ENCODE measurements at regions not wholly inside any gene's neighbourhood (a gene's known extent, or its start where the extent isn't known, plus 50 kb on each side); places are given as distances from the start of the nearest gene placed in this dataset.

DNA sequence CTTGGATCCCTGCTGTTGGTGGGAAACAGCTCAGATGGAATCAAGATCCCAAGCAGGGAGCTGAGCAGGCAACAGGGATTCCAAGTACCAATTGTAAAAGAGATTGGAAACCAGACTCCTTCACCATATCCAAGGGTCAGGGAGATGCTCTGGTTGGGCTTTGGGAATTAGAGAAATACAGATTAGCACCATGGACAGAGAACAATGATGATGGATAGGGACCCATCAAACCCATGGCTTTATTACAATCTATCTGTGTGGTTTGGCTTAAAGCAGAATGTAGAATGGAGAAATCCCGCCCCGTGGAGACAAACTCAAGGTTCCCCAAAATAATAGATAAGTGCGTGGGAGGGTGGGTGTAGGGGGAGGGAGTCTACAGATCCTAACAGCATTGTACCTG lies 120.7 kb upstream of the CSF3R start:
- DNase-seq: no peak

DNA sequence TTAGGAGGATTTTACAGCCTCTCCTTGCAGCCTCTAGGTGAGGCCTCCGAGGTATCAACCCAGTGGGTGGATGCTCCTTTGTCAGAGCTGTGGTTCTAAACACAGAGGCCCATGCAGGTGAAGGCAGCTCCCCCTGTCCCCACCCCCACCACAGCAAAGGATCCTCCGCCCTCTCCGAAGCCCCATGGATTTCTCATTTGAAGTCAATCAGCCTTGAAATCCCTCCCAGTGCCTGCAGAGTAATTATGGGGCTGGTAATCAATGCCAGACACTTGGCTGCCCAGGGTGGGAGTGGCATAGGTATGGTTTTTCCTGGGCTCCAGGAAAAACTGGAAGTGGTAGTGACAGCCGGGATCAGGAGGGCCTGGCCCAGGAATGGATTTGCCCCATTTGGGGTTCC lies 119.5 kb upstream of the CSF3R start:
- DNase-seq: no peak

DNA sequence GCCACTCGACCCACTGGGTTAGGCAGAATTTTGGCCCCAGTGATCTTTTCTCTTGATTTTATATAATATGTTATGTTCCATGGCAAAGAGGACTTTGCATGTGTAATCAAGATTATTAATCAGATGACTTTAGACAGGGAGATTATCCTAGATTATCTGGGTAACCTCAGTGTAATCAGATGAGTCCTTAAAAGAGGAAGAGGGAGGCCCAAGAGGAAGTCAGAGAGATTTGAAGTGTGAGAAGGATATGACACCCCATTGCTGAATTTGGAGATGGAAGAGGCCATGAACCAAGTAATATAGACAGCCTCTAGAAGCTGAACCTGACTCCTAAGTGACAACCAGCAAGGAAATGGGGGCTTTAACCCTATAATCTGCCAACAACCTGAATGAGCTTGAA lies 117.1 kb upstream of the CSF3R start:
- no peak for DNase-seq

DNA sequence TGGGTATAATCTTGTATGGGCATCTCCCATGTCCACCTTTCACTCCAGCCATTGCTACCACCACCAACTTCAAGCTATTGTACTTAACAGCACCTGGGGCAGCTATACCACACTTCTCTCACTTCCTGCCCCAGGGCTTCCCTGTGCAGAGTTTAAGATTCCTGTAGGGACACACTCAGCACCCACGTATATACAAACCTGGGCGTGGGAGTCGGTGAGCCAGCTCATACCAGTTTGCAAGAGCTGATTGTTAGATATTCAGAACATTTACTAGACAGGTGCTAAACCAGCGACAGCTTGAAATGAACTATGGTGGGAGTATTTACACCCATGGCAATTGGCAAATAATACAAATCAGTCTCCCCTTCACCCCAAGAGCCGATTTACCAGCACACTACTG lies 114.8 kb upstream of the CSF3R start:
- DNase-seq: no peak

DNA sequence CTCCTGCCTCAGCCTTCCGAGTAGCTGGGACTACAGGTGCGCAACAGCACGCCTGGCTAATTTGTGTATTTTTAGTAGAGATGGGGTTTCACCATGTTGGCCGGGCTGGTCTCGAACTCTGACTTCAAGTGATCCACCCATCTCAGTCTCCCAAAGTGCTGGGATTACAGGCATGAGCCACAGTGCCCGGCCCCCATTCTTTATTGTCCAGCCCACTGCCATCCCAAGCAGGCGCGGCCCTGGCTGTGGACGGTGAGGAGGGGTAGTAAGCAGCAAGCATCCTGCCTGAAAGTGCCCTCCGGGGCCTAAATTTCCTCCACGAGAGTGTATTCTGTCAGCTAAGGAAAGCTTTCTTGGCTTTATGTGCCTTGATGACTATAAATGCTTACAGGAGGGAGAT lies 113.2 kb upstream of the CSF3R start:
- DNase-seq: no peak

DNA sequence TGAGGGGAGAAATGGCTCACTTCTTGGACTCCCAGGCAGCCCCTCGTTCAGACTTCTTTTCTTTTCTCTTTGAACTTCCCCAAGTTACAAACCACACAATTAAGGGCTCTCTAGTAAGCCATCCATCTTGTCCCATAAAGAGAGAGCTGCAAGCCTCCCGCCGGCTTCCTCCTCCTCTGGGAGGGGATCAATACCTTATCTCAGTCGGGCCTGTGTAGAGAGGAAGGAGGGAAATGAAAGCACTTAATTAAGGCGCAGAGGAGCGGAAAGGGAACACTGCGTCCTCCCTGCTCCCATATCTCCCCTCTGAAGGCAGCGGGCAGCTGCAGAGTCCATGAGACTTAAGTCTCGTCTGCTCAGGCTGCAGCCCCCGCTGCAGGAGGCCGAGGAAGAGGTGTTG lies 112.6 kb upstream of the CSF3R start:
- no peak for DNase-seq

DNA sequence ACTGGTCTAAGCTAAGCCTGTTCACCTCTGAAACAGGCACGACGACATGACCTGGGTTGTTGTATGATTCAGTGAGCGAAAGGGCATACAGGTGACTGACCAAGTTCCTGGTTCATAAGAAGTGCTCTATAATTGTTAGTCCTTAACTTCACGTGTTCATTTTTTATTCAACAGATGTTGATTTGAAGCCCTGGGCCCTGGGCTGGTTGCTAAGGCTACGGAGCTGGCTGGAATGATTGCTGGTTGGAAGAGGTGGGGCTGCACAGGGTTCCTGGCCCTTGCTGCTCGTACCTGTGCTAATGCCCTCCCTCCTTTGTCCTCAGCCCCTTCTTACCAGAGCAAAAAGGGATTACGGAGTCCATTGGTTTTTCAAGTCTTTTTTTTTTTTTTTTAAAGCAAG lies 111.3 kb upstream of the CSF3R start:
- no peak for DNase-seq

DNA sequence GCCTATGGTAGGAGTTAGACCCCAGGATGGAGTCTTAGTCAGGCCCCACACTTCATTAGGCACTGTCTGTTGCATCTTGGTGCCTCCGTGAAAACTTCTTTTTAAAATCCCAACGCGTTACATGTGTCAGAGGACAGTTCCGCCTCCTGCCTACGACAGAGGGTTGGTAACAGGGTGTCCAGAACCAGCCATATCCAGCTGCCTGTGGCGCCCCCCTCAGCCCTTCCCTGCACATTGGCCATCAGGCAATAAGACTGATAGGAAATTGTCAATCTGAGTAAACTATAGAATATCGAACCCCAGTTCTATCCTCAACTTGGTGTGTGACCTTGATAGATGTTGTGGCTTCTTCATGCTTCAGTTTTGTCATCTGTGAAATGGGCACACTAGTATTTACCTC lies 108.6 kb upstream of the CSF3R start:
- DNase-seq: no peak

DNA sequence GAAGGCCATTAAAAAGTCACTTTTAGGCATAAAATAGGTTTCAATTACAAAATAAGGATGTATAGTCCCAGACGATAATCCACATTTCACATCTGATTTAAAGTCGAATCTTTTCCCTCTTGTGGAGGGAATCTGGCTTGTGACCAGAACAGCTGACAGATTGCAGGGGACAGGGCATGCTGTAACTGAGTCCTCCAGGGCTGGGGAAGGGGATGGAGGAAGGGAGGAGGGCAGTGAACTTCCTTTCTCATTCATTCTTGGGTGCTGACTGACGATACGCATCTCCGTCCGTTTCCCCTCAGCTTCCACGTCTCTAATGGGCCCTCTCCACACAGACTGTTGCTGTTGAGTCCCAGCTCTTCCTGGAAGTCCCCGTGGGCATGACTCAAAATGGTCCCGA lies 108.1 kb upstream of the CSF3R start:
- DNase-seq: no peak

DNA sequence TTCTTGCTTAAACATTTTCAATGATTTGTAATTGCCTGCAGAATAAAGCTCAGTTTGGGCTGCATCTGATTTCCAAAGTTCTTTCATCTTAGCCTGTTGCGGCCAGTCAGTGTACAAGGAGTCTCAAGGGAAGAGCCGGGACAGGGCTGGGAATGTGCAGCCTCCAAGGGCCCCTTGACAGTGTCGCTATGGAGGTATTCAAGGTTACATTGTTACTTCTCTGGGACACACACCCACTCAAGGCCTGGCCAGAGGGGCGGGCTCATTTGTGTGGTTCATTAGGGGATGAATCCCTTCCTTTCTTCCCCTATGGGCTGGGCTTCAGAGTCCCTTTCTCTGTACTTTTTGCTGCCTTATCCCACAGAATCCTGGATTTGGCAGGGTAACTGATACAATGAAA lies 107.6 kb upstream of the CSF3R start:
- no peak for DNase-seq

DNA sequence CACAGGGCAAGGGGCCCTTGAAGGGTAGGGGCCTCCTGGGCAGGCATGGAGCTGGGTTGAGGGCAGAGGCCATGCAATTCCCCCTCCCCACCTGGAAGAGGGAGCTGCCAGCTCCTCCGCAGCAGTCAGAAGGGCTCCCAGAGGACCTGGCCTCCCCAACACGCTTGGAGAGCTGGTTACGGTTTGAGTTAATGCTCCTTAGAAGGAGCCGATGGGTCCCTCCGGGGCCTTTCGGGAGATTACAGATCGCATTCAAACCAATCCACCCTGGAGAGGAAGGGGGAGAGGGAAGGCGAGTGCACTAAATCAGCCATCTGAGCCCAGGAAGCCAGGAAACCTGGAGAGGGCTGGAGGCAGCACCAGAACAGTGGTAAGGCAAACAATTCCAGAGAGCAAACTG lies 106.3 kb upstream of the CSF3R start:
- no peak for DNase-seq

DNA sequence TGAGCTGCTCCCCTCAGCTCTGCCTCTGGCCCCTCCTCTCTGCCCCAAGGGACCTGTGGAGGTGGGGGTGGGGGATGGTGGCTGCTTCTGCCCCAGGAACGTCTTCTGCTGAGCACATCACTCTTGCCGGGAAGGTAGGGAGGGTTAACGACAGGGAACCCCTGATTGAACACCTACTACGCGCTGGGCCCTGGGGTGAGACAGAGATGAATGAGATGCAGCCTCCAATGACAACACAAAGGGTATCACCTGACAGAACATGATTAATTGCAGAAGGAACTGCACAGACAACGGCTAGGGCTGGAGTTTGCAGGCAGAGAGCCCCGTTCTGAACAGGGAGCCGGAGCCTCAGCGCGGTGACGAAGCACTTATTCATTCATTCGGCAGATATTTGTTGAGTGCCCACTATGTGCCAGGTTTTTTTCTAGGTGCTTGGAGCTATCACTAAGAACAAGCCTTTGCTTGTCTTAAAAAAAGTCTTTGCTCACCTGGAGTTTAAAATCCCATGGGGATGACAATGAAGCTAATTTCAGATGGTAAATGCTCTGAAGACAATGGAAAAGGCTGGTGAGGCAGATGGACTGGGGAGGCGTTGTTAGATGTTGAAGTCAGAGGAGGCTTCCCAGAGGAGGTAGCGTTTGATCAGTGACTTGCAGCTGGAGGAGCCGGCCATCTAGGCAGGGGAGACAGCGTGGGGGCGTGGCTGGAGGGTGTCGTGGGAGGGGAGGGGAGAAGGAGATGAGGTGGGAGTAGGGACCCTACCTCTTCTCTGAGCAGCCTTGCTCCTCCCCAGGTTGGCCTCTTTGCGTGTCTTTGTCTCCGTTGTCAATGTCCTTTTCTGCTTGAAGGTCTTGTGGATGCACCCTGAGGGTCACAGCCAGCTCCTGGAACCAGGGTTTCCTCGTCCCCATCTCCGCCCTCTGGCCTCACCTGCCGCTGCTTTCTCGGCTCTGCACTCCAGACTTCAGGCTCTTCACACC lies 103.1 kb upstream of the CSF3R start:
- DNase-seq: no peak

DNA sequence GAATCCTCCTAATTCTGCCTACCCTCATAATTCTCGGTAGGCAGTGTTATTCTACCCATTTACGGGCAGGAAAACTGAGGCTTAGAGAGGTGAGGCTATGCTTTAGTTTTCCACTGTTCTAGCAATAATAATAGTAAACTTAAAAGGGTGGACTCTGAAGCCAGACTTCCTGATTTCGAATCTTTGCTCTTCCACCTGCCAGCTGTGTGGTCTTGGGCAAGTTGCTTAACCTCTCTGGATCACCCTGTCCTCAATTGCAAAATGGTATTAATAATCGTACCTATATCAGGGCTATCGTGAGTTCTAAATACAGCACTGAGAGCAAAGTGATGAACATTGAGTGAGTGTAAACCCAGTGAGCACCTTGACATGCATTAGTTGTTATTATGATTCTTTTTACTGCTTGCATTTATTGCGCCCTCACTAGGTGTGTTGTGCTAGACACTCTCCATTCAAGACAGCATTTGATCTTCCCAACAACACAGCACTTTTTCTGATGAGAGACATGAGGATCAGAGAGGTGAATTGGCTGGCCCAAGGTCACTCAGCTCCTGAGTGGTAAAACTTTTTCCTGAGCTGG lies 102.3 kb upstream of the CSF3R start:
- DNase-seq: no peak

DNA sequence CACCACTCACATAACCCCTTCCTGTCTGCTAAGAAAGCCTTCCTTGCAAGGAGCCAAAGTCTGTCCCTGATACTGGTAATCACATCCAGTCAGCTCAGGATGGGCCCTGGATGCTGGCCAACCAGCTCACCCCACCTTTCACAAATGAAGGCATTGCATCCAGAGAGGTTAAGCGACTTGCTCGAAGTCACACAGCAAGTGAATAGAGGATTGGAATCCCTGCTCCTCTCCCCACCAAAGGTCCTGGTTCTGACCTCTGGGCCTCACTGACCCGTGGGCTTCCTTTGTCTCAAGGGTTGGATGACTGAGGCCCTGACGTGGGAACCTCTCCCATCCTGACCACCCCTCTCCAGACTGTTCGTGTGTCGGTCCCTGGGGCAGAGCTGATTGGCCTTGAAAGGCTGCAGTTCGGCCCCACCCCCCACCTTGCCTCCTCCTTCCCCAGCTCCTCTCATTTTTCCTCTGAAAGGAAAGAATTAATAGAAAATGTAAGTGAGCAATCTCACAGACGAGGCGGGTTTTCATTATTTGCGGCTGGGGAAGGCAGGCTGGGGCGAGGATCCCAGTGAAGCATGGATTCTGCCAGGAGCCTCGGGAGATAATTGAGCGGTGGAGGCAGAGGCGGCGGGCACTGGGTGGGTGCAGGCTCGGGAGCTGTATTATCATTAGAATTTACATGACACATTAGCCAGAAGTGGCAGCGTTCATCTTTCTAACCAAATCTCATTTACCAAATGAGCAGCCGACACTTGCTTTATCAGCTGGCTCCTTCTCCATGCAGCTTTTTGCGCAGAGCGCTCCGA lies 101.5 kb upstream of the CSF3R start:
- no peak for DNase-seq

DNA sequence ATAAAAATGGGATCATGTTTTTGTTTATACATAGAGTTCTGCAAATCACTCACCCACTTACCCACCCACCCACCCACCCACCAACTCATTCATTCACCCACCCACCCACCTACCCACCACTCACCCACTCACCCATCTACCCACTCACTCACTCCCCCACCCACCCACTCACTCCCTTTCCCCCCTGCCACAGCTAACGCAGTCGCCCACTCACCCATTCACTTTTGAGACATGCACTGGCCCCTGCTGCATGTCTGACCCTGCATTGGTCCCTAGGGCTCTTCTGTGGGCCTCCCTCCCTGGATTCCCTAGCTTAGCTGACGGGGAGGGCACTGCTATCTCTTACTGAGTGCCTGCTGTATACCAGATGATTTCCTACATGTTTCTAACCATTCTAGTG lies 100.4 kb upstream of the CSF3R start:
- DNase-seq: no peak

DNA sequence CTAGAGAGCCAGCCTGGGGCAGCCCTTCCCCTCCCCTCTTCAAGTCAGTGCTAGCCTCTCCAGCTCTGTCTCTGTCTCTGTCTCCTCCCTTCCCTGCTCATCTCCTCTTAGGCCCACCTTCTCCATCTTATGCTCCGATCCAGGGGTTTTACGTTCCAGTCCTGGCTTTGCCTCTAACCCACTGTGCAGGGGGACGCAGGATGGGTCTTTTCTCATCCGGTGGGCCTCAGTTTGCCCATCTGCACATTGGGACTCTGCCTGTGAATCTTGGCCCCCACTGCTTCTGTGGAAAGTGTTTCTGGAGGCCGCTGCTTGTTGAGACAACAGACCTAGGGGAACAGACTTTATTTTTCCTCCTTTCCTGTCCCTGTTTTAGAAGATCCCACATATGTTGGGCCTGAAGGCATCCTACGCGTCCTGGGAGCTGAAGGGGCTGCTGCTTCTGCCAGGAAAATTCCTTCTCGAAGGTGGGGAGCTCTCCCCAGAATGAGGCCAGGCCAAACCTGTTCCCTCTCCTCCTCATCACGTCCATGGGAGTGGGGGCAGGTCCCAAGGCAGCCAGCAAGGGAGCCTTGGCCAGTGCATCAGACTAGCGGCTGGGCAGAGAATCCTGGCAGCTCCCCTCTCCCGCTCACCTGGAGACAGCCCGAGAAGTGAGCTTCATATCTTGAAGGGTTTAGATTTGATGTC lies 99.5 kb upstream of the CSF3R start:
- no peak for DNase-seq

DNA sequence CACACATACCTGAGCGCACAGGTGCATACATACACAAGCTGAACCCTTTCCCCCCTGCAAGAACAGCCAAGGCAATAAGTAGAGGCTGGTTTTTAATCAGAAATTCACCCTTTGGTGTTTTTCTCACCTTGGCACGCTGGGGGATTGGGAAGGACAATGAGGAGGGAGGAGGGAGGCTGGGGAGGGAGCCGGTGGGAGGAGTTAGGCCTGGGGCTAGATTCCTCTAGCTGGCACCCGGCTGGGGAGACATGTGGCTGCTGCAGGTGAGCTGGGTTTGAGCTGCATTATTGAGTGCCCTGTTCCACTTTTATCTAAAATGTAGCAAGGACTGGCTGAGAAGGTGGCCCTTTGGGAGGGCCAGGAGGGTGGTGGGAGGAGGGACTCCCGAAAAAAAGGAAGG lies 97.8 kb upstream of the CSF3R start:
- no peak for DNase-seq

DNA sequence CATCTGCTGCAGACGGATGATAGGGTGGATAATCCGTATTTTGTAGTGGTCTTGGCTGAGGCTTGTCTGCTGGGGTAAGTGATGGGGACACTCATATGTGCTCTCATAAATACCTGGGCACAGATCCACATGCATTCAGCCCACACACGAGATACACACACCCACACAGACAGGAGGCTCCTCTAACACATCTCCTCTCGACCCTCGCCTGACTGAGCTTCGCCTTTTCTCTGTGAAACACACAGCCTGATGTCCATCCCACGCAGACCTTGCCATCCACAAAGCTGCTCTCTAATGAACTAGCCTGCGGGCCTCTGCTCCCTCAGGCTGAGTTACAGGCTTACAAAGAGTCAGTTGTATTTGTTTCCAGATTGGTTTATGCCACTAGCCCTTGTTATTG lies 96.3 kb upstream of the CSF3R start:
- DNase-seq: no peak

DNA sequence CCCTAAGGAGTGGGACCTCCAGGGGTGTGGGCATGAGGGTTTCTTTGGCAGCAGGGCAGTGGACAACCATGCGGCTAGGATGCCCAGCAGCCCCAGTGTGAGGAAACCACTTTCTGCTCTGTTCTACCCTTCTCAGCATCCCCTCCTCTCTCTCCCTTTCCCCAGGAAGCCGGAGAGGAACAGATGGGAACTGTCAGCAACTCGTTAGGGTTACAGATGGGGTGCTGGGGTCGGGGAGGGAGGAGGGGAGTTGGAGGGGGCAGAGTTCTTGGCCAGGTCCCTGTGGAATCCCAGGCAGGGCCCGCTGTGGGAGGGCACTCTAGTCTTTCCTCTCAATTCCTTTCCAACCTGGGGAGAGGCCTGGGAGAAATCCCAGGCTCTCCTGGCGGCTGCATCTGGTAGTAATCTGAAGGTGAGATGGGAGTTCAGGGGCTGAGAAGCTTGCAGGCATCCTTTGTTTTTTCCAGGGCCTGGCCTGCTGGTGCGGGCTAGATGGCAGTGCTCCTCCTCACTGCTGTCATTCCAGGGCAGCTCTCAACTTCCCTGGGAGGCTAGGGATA lies 93.9 kb upstream of the CSF3R start:
- no peak for DNase-seq

DNA sequence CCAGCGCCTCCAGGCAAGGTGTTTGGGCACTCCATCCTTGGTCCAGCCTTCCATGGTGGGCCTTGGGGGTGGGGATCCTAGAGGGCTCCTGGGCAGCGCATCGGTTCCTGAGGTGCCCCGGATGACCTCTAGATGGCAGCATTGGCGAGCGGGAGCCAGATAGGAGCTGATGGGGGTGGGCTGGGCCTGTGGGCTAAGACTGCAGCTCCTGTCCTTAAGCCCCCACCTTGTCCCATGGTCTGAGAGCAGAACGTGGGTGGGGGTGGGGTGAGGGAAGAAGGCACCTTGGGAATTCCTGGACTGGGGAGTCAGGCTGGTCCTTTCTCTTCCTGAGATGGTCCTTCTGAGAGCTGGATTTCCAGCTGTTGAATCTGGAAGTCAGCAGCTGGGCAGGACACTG lies 93.4 kb upstream of the CSF3R start:
- DNase-seq: peak; percentile 36

DNA sequence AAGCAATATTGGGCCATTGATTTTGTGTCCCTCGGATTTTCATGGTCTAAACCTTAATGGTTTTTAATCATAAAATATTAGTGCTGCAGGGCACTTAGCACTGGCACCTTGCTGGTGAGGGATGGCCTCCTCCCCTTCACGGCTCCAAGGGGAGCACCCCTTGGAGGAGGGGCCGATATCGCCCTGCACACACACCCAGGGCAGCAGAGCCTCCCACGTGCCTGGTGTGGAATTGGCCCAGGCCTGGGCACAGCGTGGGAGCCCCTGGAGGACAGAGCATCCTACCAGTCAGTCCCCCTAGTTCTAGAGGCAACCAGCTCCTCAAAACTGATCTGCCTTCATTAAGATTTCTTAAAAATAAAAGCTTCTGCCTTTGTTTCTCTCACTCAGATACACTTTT lies 90.7 kb upstream of the CSF3R start:
- DNase-seq: no peak

DNA sequence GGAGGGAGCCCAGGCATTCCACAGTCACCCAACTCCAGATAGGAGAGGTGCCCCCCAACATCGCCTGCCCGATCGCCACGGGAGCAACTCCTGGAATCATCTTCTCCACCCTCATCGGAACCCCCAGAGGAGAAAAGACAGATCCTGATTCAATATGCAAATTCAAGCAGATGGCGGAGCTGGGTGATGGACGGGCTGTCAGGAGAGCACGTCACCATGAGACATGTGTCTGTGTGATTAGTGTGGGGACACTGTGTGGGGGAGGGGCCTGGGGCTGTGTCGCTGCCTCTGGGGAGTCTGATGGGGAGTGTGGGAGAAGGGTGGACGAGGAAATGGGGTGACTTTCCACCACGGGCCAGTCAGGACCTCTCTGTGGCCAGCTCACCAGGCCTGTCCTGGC lies 90.2 kb upstream of the CSF3R start:
- DNase-seq: no peak

DNA sequence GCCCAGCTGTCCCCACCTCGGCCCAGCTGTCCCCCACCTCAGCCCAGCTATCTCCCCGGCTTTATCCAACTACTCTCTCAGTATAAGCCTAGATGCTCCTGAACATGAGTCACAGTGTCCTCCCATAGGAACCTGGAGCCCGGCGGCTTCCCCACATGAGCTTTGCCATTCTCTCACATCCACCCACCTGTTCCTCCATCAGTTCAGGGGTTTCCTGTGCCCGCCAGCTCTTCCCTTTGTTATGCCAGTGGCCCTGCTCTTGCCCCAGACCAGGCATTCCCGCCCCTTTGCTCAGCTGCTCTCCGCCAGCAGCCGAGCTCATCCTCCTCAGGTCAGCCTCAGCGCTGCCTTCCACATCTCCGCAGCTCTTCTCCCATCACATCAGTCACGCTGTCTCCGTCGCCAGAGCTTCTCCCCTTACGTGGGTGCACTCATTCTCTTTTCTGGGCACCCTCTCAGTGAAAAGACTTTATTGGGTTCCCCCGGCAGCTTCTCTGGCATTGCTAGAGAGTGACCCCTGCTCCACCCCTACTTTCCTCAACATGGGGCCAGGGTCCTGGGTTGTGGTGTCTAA lies 89.5 kb upstream of the CSF3R start:
- no peak for DNase-seq

Measured in CD4-positive, alpha-beta T cell treated with Interleukin-4 for 4 hours (primary cell).